CD4-positive, CD25-positive, alpha-beta regulatory T cell (primary cell): ENCODE measurements at regions not wholly inside any gene's neighbourhood (a gene's known extent, or its start where the extent isn't known, plus 50 kb on each side); places are given as distances from the start of the nearest gene placed in this dataset.

ENCODE experiments used
- ATAC-seq, 2 donors: fragments of 150-1000 bp; cut with Tn5 transposase; one replicate each; pipeline ENCODE4 v1.10.0; 2021; ENCODE audit warnings: low read depth in 2 of 2, moderate number of reproducible peaks in 2 of 2, moderate library complexity in 1 of 2
- DNase-seq, 3 donors: peaks; one replicate each; pipeline versions ENCODE4 v3.0.0 to v3.0.0-alpha.2; 2012 to 2022; ENCODE audit warnings: mixed read lengths in 1 of 3
- H3K27ac ChIP-seq: one replicate; pipeline ENCODE4 v1.7.0; 2013; ENCODE audit warnings: mild to moderate bottlenecking, low read length; ENCODE audit not compliant: insufficient read depth, poor library complexity, severe bottlenecking
- H3K27me3 ChIP-seq: one replicate; pipeline ENCODE4 v1.7.0; 2013; ENCODE audit warnings: low read length; ENCODE audit not compliant: control insufficient read depth, insufficient read depth
- H3K36me3 ChIP-seq: one replicate; pipeline ENCODE4 v1.7.0; 2013; ENCODE audit warnings: mild to moderate bottlenecking, low read length, moderate library complexity; ENCODE audit not compliant: control insufficient read depth, insufficient read depth
- H3K4me1 ChIP-seq: 2 replicates; pipeline ENCODE4 v1.7.0; 2013; ENCODE audit warnings: mild to moderate bottlenecking, low read length; ENCODE audit not compliant: insufficient read depth, control insufficient read depth, poor library complexity, severe bottlenecking
- H3K4me3 ChIP-seq: one replicate; pipeline ENCODE4 v1.7.0; 2013; ENCODE audit warnings: low read depth, mild to moderate bottlenecking, low read length, moderate library complexity
- H3K9me3 ChIP-seq, 2 experiments: 1 replicate in 1 of 2; 2 replicates in 1 of 2; pipeline ENCODE4 v1.7.0; 2013; ENCODE audit warnings: low read length in 2 of 2, mild to moderate bottlenecking in 1 of 2, moderate library complexity in 1 of 2; ENCODE audit not compliant: control insufficient read depth in 2 of 2
- H3K27ac Mint-ChIP-seq, 3 donors: one replicate each; pipeline ENCODE4 v1.8.0; 2020 to 2022; ENCODE audit warnings: mild to moderate bottlenecking in 3 of 3, mixed read lengths in 3 of 3, moderate library complexity in 2 of 3
- H3K27me3 Mint-ChIP-seq: one replicate; pipeline ENCODE4 v1.8.0; 2022; ENCODE audit warnings: mild to moderate bottlenecking, mixed read lengths
- H3K36me3 Mint-ChIP-seq: one replicate; pipeline ENCODE4 v1.8.0; 2020; ENCODE audit warnings: mixed read lengths
- H3K4me1 Mint-ChIP-seq, 4 donors: one replicate each; pipeline ENCODE4 v1.8.0; 2020 to 2022; ENCODE audit warnings: mixed read lengths in 4 of 4, mild to moderate bottlenecking in 1 of 4
- H3K4me3 Mint-ChIP-seq, 4 donors: one replicate each; pipeline ENCODE4 v1.8.0; 2020 to 2022; ENCODE audit warnings: mild to moderate bottlenecking in 4 of 4, mixed read lengths in 4 of 4, moderate library complexity in 3 of 4
- H3K9me3 Mint-ChIP-seq, 7 donors: one replicate each; pipeline ENCODE4 v1.8.0; 2020 to 2022; ENCODE audit warnings: mixed read lengths in 7 of 7, mild to moderate bottlenecking in 3 of 7, moderate library complexity in 2 of 7

GRCh38 chr3:84092907-84093306 is 865.9 kb upstream of the CADM2 start:
- no peaks in the 10 kb centered on the region for H3K36me3 Mint-ChIP-seq
- ATAC-seq = no peak
- no peak overlapping the region for H3K27ac Mint-ChIP-seq
- Histone ChIP-seq H3K4me1 (no peaks in the 10 kb centered on the region), H3K9me3 (peaks cover 0 to 4% of the 10 kb centered on the region in 2 experiments), H3K36me3 (no peaks in the 10 kb centered on the region), H3K4me3 (no peak overlapping the region), H3K27me3 (no peaks in the 10 kb centered on the region), H3K27ac (no peak overlapping the region)
- no peak overlapping the region for H3K4me3 Mint-ChIP-seq
- H3K27me3 Mint-ChIP-seq = no peaks in the 10 kb centered on the region
- DNase-seq = no peak
- peaks cover 0 to 10% (median 3%) of the 10 kb centered on the region in 7 donors for H3K9me3 Mint-ChIP-seq
- no peaks in the 10 kb centered on the region for H3K4me1 Mint-ChIP-seq

DNA sequence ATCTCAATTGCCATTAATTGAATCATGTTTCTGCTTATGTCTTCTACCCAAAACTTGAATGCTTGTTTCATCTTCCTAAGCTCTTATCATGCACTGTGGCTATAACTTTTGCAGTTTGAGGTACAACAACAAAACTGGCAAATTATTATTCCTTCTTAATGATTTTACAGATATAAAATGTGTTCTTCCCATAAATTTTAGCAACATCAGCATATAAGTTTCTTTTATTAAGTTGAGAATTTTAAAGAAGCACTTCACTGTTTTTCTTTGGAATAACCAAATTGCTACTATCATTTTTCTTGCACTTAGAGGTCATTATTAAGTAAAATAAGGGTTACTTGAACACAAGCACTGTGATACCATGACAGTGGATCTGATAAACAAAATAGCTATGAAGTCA is 862.6 kb upstream of the CADM2 start:
- Mint-ChIP-seq H3K4me1 (no peaks in the 10 kb centered on the region), H3K4me3 (no peak overlapping the region), H3K27me3 (no peaks in the 10 kb centered on the region), H3K27ac (no peak overlapping the region), H3K9me3 (peaks cover 0 to 14% (median 2%) of the 10 kb centered on the region in 7 donors), H3K36me3 (no peaks in the 10 kb centered on the region)
- Histone ChIP-seq H3K4me3 (no peak overlapping the region), H3K27ac (no peak overlapping the region), H3K4me1 (no peaks in the 10 kb centered on the region), H3K36me3 (no peaks in the 10 kb centered on the region), H3K9me3 (peaks cover 0 to 2% of the 10 kb centered on the region in 2 experiments), H3K27me3 (no peaks in the 10 kb centered on the region)
- DNase-seq (no peak), ATAC-seq (no peak)

- Histone ChIP-seq H3K27ac (no peak overlapping the region), H3K4me1 (no peaks in the 10 kb centered on the region), H3K36me3 (no peaks in the 10 kb centered on the region), H3K27me3 (no peaks in the 10 kb centered on the region), H3K4me3 (no peak overlapping the region), H3K9me3 (peaks cover 0 to 8% of the 10 kb centered on the region in 2 experiments)
- H3K9me3 Mint-ChIP-seq = peaks cover 0 to 19% (median 7%) of the 10 kb centered on the region in 7 donors
- ATAC-seq (no peak), DNase-seq (no peak)
- H3K4me3 Mint-ChIP-seq = no peak overlapping the region
- H3K27ac Mint-ChIP-seq = no peak overlapping the region
- no peaks in the 10 kb centered on the region for H3K27me3 Mint-ChIP-seq
- H3K4me1 Mint-ChIP-seq = no peaks in the 10 kb centered on the region
- H3K36me3 Mint-ChIP-seq = no peaks in the 10 kb centered on the region
Measured at GRCh38 chr3:84100861-84101260, 857.9 kb upstream of the CADM2 start.

DNA sequence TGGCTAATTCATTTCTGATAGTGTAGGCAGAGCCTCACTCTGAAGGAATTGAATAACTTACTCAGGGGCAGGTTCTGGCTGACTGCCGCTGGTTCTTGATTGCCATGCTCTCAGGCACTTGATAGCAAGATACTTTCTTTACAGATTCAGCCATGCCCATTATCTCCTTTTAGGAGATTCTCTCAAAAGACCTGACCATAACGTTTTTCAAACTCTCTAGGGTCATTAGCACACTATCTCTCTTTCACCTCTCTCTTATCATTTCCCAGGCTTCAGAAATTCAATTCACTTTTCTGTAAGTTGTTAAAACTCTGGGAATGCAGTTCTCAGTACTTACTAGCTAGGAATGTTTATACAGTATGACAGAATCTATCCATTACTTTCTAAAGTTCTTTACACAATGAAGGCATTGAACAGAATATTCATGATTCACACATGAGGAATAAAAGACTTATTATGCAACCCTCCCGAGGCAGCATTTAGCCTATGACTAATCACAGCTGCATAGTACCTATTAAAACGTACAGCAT is 850.3 kb upstream of the CADM2 start:
- DNase-seq = no peak
- H3K36me3 Mint-ChIP-seq = no peaks in the 10 kb centered on the region
- Histone ChIP-seq H3K36me3 (no peaks in the 10 kb centered on the region), H3K4me3 (no peak overlapping the region), H3K9me3 (peaks cover 0 to 8% of the 10 kb centered on the region in 2 experiments), H3K27me3 (no peaks in the 10 kb centered on the region), H3K27ac (no peak overlapping the region), H3K4me1 (no peaks in the 10 kb centered on the region)
- H3K27ac Mint-ChIP-seq = no peak overlapping the region
- no peaks in the 10 kb centered on the region for H3K4me1 Mint-ChIP-seq
- H3K4me3 Mint-ChIP-seq = no peak overlapping the region
- ATAC-seq = no peak
- peaks cover 1 to 17% (median 8%) of the 10 kb centered on the region in 7 donors for H3K9me3 Mint-ChIP-seq
- no peaks in the 10 kb centered on the region for H3K27me3 Mint-ChIP-seq

GRCh38 chr3:84109911-84110310 is 848.9 kb upstream of the CADM2 start:
- ATAC-seq (no peak), DNase-seq (no peak)
- Mint-ChIP-seq H3K4me1 (no peaks in the 10 kb centered on the region), H3K27ac (no peak overlapping the region), H3K9me3 (peaks cover 1 to 17% (median 8%) of the 10 kb centered on the region in 7 donors), H3K4me3 (no peak overlapping the region), H3K27me3 (no peaks in the 10 kb centered on the region), H3K36me3 (no peaks in the 10 kb centered on the region)
- no peak overlapping the region for H3K27ac ChIP-seq
- no peaks in the 10 kb centered on the region for H3K36me3 ChIP-seq
- no peak overlapping the region for H3K4me3 ChIP-seq
- H3K9me3 ChIP-seq = peaks cover 1 to 8% of the 10 kb centered on the region in 2 experiments
- no peaks in the 10 kb centered on the region for H3K27me3 ChIP-seq
- no peaks in the 10 kb centered on the region for H3K4me1 ChIP-seq

DNA sequence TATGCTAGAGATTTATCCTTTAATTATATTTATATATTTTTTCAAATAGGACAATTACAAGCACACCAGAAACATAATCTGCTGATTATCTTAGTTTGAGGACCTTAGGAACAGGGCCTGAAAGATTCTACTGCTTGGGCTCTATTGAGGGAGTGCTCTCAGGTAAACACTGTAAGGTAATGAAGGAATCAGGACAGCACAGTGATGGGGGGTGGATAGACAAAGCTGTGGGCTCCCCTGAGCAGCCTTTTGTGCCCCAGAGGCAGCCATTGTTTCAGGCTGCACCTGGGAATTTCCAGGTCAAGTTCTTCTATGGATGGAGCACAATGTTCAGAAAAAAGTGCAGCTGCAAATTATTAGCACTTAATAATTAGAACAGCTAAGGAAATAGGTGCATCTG is 848.0 kb upstream of the CADM2 start:
- H3K9me3 ChIP-seq = peaks cover 1 to 8% of the 10 kb centered on the region in 2 experiments

DNA sequence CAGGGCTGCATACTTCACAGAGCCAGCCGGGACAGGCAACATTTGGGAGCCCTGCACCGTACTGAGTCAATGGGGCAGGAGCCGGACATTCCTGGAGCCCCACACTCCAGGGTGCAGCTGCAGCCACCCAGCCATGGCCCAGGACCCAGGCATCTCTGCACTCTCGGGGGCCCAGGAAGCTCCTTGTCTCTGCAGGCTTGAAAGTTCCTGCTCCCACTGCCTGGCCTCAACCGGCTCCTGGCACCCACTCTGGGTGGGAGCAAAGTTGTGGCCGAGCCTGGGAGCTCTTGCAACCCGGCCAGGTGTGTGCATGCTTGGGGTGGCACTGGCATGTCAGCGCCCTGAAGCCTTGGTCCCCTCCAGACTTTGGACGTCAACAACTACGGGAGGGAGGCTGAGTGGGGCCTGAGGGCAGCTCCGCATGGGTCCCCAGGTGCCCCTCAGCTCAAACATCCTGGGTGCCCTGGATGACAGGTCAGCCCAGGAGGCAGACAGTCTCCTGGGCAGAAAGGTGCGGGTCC is 833.5 kb upstream of the CADM2 start:
- H3K4me1 ChIP-seq = no peaks in the 10 kb centered on the region
- no peaks in the 10 kb centered on the region for H3K4me1 Mint-ChIP-seq
- no peak overlapping the region for H3K4me3 Mint-ChIP-seq
- no peaks in the 10 kb centered on the region for H3K36me3 ChIP-seq
- H3K27ac Mint-ChIP-seq = no peak overlapping the region
- H3K9me3 Mint-ChIP-seq = peaks cover 0 to 11% (median 2%) of the 10 kb centered on the region in 7 donors
- no peaks in the 10 kb centered on the region for H3K27me3 ChIP-seq
- H3K27ac ChIP-seq = no peak overlapping the region
- ATAC-seq (no peak), DNase-seq (no peak)
- no peaks in the 10 kb centered on the region for H3K27me3 Mint-ChIP-seq
- no peaks in the 10 kb centered on the region for H3K36me3 Mint-ChIP-seq
- peaks cover 3 to 12% of the 10 kb centered on the region in 2 experiments for H3K9me3 ChIP-seq
- no peak overlapping the region for H3K4me3 ChIP-seq

More for the DNA sequence above, 848.0 kb upstream of the CADM2 start:
- Mint-ChIP-seq H3K4me3 (no peak overlapping the region), H3K4me1 (no peaks in the 10 kb centered on the region), H3K27ac (no peak overlapping the region), H3K9me3 (peaks cover 1 to 17% (median 7%) of the 10 kb centered on the region in 7 donors), H3K36me3 (no peaks in the 10 kb centered on the region), H3K27me3 (no peaks in the 10 kb centered on the region)
- Histone ChIP-seq H3K4me1 (no peaks in the 10 kb centered on the region), H3K4me3 (no peak overlapping the region), H3K27me3 (no peaks in the 10 kb centered on the region), H3K27ac (no peak overlapping the region), H3K36me3 (no peaks in the 10 kb centered on the region)
- ATAC-seq (no peak), DNase-seq (no peak)

- Histone ChIP-seq H3K36me3 (no peaks in the 10 kb centered on the region), H3K4me3 (no peak overlapping the region), H3K4me1 (no peaks in the 10 kb centered on the region), H3K9me3 (peaks cover 3 to 12% of the 10 kb centered on the region in 2 experiments), H3K27ac (no peak overlapping the region), H3K27me3 (no peaks in the 10 kb centered on the region)
- Mint-ChIP-seq H3K27ac (no peak overlapping the region), H3K4me3 (peak overlapping the region in 1 of 4 donors; percentile 54), H3K27me3 (no peaks in the 10 kb centered on the region), H3K4me1 (no peaks in the 10 kb centered on the region), H3K9me3 (peaks cover 0 to 11% (median 2%) of the 10 kb centered on the region in 7 donors), H3K36me3 (no peaks in the 10 kb centered on the region)
- ATAC-seq = no peak
- no peak for DNase-seq
Measured at GRCh38 chr3:84125760-84126159, 833.0 kb upstream of the CADM2 start.
